Astrocyte (in vitro differentiated cells and primary cell): ENCODE measurements at regions not wholly inside any gene's neighbourhood (a gene's known extent, or its start where the extent isn't known, plus 50 kb on each side); places are given as distances from the start of the nearest gene placed in this dataset.

Source experiments
- CTCF ChIP-seq: IDR thresholded peaks from 2 replicates; pipeline ENCODE4 v1.5.1; 2011; ENCODE audit warnings: low read depth, mild to moderate bottlenecking, inconsistent platforms, low read length, moderate library complexity; ENCODE audit not compliant: insufficient read depth
- EZH2 ChIP-seq: IDR thresholded peaks from 2 replicates; pipeline ENCODE4 v1.6.1; 2012; ENCODE audit warnings: mild to moderate bottlenecking, low read length, inconsistent platforms; ENCODE audit not compliant: insufficient read depth

- no peak for TF ChIP-seq CTCF
- TF ChIP-seq EZH2, result no peak
Observed at GRCh38 chr5:175115831-175116230, 328.2 kb downstream of the DRD1 start.
